HG03095 (cell line): ENCODE measurements at regions not wholly inside any gene's neighbourhood (a gene's known extent, or its start where the extent isn't known, plus 50 kb on each side); places are given as distances from the start of the nearest gene placed in this dataset.
"Not testable (repeated sequence)": the region's sequence is repeated elsewhere in the genome, so short reads cannot be mapped to it uniquely, and the experiment has no call there.

Experiments
- ATAC-seq: cut with Tn5 transposase; IDR thresholded peaks from one replicate; pipeline ENCODE4 v1.9.1; 2021; ENCODE audit warnings: moderate library complexity; ENCODE audit not compliant: unreplicated experiment

- ATAC-seq: no peak
Measured at GRCh38 chr13:81636120-81636519, 1295.2 kb upstream of the SPRY2 start.

- ATAC-seq: no peak
Measured at GRCh38 chr13:81615031-81615430, 1274.1 kb upstream of the SPRY2 start.

- no peak for ATAC-seq
Measured at GRCh38 chr13:81610644-81611043, 1269.7 kb upstream of the SPRY2 start.

GRCh38 chr13:81609335-81609734, 1268.4 kb upstream of the SPRY2 start:
- no peak for ATAC-seq

GRCh38 chr13:81606074-81606473, 1265.1 kb upstream of the SPRY2 start:
- no peak for ATAC-seq

- ATAC-seq: no peak
Measured at GRCh38 chr13:81602241-81602640, 1261.3 kb upstream of the SPRY2 start.

- no peak for ATAC-seq
Measured at GRCh38 chr13:81597101-81597500, 1256.2 kb upstream of the SPRY2 start.

- no peak for ATAC-seq
Measured at GRCh38 chr13:81596224-81596753, 1255.4 kb upstream of the SPRY2 start.

- ATAC-seq: no peak
Measured at GRCh38 chr13:81591528-81592220, 1250.7 kb upstream of the SPRY2 start.

GRCh38 chr13:81582381-81582780, 1241.5 kb upstream of the SPRY2 start:
- no peak for ATAC-seq

GRCh38 chr13:81577601-81578195, 1236.8 kb upstream of the SPRY2 start:
- no peak for ATAC-seq

GRCh38 chr13:81568824-81569223, 1227.9 kb upstream of the SPRY2 start:
- no peak for ATAC-seq

- no peak for ATAC-seq
Measured at GRCh38 chr13:81565849-81566248, 1224.9 kb upstream of the SPRY2 start.

- no peak for ATAC-seq
Measured at GRCh38 chr13:81563091-81563490, 1222.2 kb upstream of the SPRY2 start.

GRCh38 chr13:81562598-81562997, 1221.7 kb upstream of the SPRY2 start:
- ATAC-seq: no peak

- no peak for ATAC-seq
Measured at GRCh38 chr13:81551036-81551435, 1210.1 kb upstream of the SPRY2 start.

GRCh38 chr13:81546294-81546693, 1205.4 kb upstream of the SPRY2 start:
- not testable (repeated sequence) for ATAC-seq

- ATAC-seq: no peak
Measured at GRCh38 chr13:81540777-81541176, 1199.9 kb upstream of the SPRY2 start.

- no peak for ATAC-seq
Measured at GRCh38 chr13:81539643-81540150, 1198.8 kb upstream of the SPRY2 start.

GRCh38 chr13:81498969-81499368, 1158.0 kb upstream of the SPRY2 start:
- ATAC-seq: no peak

GRCh38 chr13:81493144-81493543, 1152.2 kb upstream of the SPRY2 start:
- ATAC-seq: no peak

GRCh38 chr13:81492449-81492848, 1151.5 kb upstream of the SPRY2 start:
- no peak for ATAC-seq
